Tibial nerve (tissue), 4 donors: ENCODE measurements at regions not wholly inside any gene's neighbourhood (a gene's known extent, or its start where the extent isn't known, plus 50 kb on each side); places are given as distances from the start of the nearest gene placed in this dataset.

Experiments
- CTCF ChIP-seq, 5 experiments: fragments of 200-600 bp in 3 of 5; fragments of 450-650 bp in 2 of 5; sonication (generic) in 3 of 5; IDR thresholded peaks; one replicate each; pipeline ENCODE4 v1.5.1; 2016 to 2019; ENCODE audit warnings: antibody characterized with exemption in 5 of 5, mild to moderate bottlenecking in 3 of 5, moderate library complexity in 2 of 5
- EP300 ChIP-seq, 2 donors: sonication (generic); formaldehyde crosslinking; IDR thresholded peaks; one replicate each; pipeline ENCODE4 v1.6.1; 2017; ENCODE audit warnings: antibody characterized with exemption in 2 of 2, mild to moderate bottlenecking in 1 of 2

- TF ChIP-seq CTCF (IDR thresholded peaks at IDR 0.05) (no peak), EP300 (IDR thresholded peaks at IDR 0.05) (no peak)
These were observed 61.5 kb upstream of the PLEKHG7 start for GRCh38 chr12:92641291-92641690.
